22Rv1 (cell line): ENCODE measurements at regions not wholly inside any gene's neighbourhood (a gene's known extent, or its start where the extent isn't known, plus 50 kb on each side); places are given as distances from the start of the nearest gene placed in this dataset.

Source experiments
- H3K27ac ChIP-seq: fragments of 450-650 bp; 2 replicates; pipeline ENCODE4 v1.5.1; 2017
- CTCF ChIP-seq: fragments of 450-650 bp; IDR thresholded peaks from 2 replicates; pipeline ENCODE4 v1.5.1; 2017; ENCODE audit warnings: mild to moderate bottlenecking
- ZFX ChIP-seq: fragments of 450-650 bp; IDR thresholded peaks from 2 replicates; pipeline ENCODE4 v1.6.1; 2017; ENCODE audit warnings: antibody characterized with exemption, borderline replicate concordance

GRCh38 chr16:5793556-5793955 lies 696.0 kb upstream of the EEF2KMT start:
- no peak overlapping the region for H3K27ac ChIP-seq
- TF ChIP-seq CTCF (no peak), ZFX (no peak)

- TF ChIP-seq ZFX = no peak
- no peak for TF ChIP-seq CTCF
Observed at GRCh38 chr16:5791011-5791657, 693.5 kb upstream of the EEF2KMT start.

GRCh38 chr16:5790512-5790911 lies 692.9 kb upstream of the EEF2KMT start:
- TF ChIP-seq CTCF = no peak
- no peak for TF ChIP-seq ZFX
- no peak overlapping the region for H3K27ac ChIP-seq

More at GRCh38 chr16:5791011-5791657, 693.5 kb upstream of the EEF2KMT start:
- no peak overlapping the region for H3K27ac ChIP-seq

- no peak overlapping the region for H3K27ac ChIP-seq
- TF ChIP-seq CTCF (no peak), ZFX (no peak)
Observed at GRCh38 chr16:5789033-5789432, 691.4 kb upstream of the EEF2KMT start.

- no peak overlapping the region for H3K27ac ChIP-seq
- TF ChIP-seq ZFX (no peak), CTCF (no peak)
Observed at GRCh38 chr16:5781436-5781835, 683.8 kb upstream of the EEF2KMT start.

- TF ChIP-seq CTCF (no peak), ZFX (no peak)
- no peak overlapping the region for H3K27ac ChIP-seq
Observed at GRCh38 chr16:5776876-5777275, 679.3 kb upstream of the EEF2KMT start.

- TF ChIP-seq CTCF (no peak), ZFX (no peak)
- no peak overlapping the region for H3K27ac ChIP-seq
Observed at GRCh38 chr16:5775916-5776315, 678.3 kb upstream of the EEF2KMT start.
